ENCODE measurements at regions not wholly inside any gene's neighbourhood (a gene's known extent, or its start where the extent isn't known, plus 50 kb on each side); places are given as distances from the start of the nearest gene placed in this dataset.

DNA sequence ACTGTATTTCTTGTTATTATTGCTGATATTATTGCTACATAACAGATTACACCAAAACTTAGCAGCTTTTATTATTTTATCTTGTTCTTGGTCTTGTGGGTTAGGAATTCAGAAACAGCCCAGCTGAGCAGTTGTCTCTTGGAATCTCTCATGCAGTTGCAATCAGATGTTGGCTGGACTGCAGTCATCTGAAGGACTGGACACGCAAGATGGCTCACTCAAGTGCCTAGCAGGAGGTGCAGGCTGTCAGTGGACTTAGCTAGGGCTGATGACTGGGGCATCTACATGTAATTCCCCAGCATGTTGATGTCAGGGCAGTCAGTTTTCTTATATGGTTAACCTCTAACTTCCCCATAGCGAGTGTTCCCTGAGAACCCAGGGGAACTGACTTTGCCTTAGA is 128.6 kb upstream of the PLCB4 start:
- TF ChIP-seq ZSCAN16 (tag by site-specific recombination; IDR thresholded peaks at IDR 0.05) (no peak), PRDM1 (tag by site-specific recombination; IDR thresholded peaks at IDR 0.05) (no peak), SETDB1 (IDR thresholded peaks at IDR 0.05; ENCODE audit: insufficient read length, low read length) (no peak), ZNF510 (tag by site-specific recombination; IDR thresholded peaks at IDR 0.05; ENCODE audit: insufficient replicate concordance) (no peak), ZNF274 (IDR thresholded peaks at IDR 0.05; ENCODE audit: low read length) (no peak), ZNF274 (tag by site-specific recombination; IDR thresholded peaks at IDR 0.05; ENCODE audit: borderline replicate concordance) (no peak), BCL11A (tag by site-specific recombination; IDR thresholded peaks at IDR 0.05; ENCODE audit: low read depth) (no peak), ZNF423 (tag by site-specific recombination; IDR thresholded peaks at IDR 0.05) (no peak), SP2 (tag by site-specific recombination; IDR thresholded peaks at IDR 0.05) (no peak), ZNF24 (tag by site-specific recombination; IDR thresholded peaks at IDR 0.05) (no peak), ZFP69B (tag by site-specific recombination; IDR thresholded peaks at IDR 0.05) (no peak), ZSCAN4 (tag by site-specific recombination; IDR thresholded peaks at IDR 0.05) (no peak), ZNF548 (tag by site-specific recombination; IDR thresholded peaks at IDR 0.05) (no peak)
- TF ChIP-seq, protein P1, sequence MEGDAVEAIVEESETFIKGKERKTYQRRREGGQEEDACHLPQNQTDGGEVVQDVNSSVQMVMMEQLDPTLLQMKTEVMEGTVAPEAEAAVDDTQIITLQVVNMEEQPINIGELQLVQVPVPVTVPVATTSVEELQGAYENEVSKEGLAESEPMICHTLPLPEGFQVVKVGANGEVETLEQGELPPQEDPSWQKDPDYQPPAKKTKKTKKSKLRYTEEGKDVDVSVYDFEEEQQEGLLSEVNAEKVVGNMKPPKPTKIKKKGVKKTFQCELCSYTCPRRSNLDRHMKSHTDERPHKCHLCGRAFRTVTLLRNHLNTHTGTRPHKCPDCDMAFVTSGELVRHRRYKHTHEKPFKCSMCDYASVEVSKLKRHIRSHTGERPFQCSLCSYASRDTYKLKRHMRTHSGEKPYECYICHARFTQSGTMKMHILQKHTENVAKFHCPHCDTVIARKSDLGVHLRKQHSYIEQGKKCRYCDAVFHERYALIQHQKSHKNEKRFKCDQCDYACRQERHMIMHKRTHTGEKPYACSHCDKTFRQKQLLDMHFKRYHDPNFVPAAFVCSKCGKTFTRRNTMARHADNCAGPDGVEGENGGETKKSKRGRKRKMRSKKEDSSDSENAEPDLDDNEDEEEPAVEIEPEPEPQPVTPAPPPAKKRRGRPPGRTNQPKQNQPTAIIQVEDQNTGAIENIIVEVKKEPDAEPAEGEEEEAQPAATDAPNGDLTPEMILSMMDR (tag by site-specific recombination; IDR thresholded peaks at IDR 0.05) = no peak
- TF ChIP-seq, protein P2, sequence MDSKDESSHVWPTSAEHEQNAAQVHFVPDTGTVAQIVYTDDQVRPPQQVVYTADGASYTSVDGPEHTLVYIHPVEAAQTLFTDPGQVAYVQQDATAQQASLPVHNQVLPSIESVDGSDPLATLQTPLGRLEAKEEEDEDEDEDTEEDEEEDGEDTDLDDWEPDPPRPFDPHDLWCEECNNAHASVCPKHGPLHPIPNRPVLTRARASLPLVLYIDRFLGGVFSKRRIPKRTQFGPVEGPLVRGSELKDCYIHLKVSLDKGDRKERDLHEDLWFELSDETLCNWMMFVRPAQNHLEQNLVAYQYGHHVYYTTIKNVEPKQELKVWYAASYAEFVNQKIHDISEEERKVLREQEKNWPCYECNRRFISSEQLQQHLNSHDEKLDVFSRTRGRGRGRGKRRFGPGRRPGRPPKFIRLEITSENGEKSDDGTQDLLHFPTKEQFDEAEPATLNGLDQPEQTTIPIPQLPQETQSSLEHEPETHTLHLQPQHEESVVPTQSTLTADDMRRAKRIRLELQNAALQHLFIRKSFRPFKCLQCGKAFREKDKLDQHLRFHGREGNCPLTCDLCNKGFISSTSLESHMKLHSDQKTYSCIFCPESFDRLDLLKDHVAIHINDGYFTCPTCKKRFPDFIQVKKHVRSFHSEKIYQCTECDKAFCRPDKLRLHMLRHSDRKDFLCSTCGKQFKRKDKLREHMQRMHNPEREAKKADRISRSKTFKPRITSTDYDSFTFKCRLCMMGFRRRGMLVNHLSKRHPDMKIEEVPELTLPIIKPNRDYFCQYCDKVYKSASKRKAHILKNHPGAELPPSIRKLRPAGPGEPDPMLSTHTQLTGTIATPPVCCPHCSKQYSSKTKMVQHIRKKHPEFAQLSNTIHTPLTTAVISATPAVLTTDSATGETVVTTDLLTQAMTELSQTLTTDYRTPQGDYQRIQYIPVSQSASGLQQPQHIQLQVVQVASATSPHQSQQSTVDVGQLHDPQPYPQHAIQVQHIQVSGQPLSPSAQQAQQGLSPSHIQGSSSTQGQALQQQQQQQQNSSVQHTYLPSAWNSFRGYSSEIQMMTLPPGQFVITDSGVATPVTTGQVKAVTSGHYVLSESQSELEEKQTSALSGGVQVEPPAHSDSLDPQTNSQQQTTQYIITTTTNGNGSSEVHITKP (tag by site-specific recombination; IDR thresholded peaks at IDR 0.05) = no peak

Data from HEK293 (cell line).